SK-N-SH (cell line): ENCODE measurements at regions not wholly inside any gene's neighbourhood (a gene's known extent, or its start where the extent isn't known, plus 50 kb on each side); places are given as distances from the start of the nearest gene placed in this dataset.
A peak's percentile ranks its signal among the peaks of the same experiment; 100 is the strongest.

Experiments used
- CTCF ChIA-PET: fragments of 300-600, 350-600 bp; formaldehyde crosslinking; extraction: SDS; loops from one replicate; lab custom pipeline; 2021; lab: Yijun Ruan, JAX
- POLR2A ChIA-PET: fragments of 350-600 bp; sonication (Branson Sonifier 250); formaldehyde crosslinking; extraction: SDS; loops from one replicate; lab custom pipeline; 2020; ENCODE audit warnings: antibody characterized with exemption, inconsistent platforms; lab: Yijun Ruan, JAX
- DNase-seq: peaks from one replicate; pipeline ENCODE4 v3.0.0; 2012
- H2AFZ ChIP-seq: fragments of 200-600 bp; sonication (generic); 2 replicates; pipeline ENCODE4 v1.8.1; 2016; ENCODE audit warnings: antibody characterized with exemption, mild to moderate bottlenecking, low read depth
- H3F3A ChIP-seq: fragments of 200-600 bp; sonication (generic); replicated peaks from 2 replicates; pipeline ENCODE3; 2016; ENCODE audit warnings: antibody characterized with exemption, mild to moderate bottlenecking; ENCODE audit not compliant: insufficient read depth
- H3K27ac ChIP-seq, 2 experiments: fragments of 200-500 bp in 1 of 2; fragments of 200-600 bp in 1 of 2; sonication (Bioruptor generic) in 1 of 2; sonication (generic), shearing (Covaris generic) in 1 of 2; 2 replicates each; pipeline versions ENCODE4 v1.5.1 to v1.6.1; 2014 to 2016; ENCODE audit warnings: low read depth in 2 of 2, inconsistent platforms in 1 of 2, low read length in 1 of 2, mild to moderate bottlenecking in 1 of 2, mixed read lengths in 1 of 2
- H3K27me3 ChIP-seq: fragments of 200-600 bp; sonication (generic), shearing (Covaris generic); 2 replicates; pipeline ENCODE4 v1.6.1; 2016; ENCODE audit warnings: mixed run types; ENCODE audit not compliant: insufficient read depth
- H3K36me3 ChIP-seq, 2 experiments: fragments of 200-500 bp in 1 of 2; fragments of 200-600 bp in 1 of 2; sonication (Bioruptor generic) in 1 of 2; sonication (generic) in 1 of 2; replicated peaks in 1 of 2; 2 replicates each; pipeline versions ENCODE3 to v1.5.1; 2014 to 2016; ENCODE audit warnings: low read length in 1 of 2, mild to moderate bottlenecking in 1 of 2; ENCODE audit not compliant: insufficient read depth in 2 of 2, control insufficient read depth in 1 of 2
- H3K4me1 ChIP-seq, 2 experiments: fragments of 200-500 bp in 1 of 2; fragments of 200-600 bp in 1 of 2; sonication (Bioruptor generic) in 1 of 2; sonication (generic), shearing (Covaris generic) in 1 of 2; 2 replicates each; pipeline versions ENCODE4 v1.5.1 to v1.6.1; 2014 to 2016; ENCODE audit warnings: low read depth in 1 of 2, low read length in 1 of 2, mixed run types in 1 of 2; ENCODE audit not compliant: insufficient read depth in 2 of 2, control insufficient read depth in 1 of 2
- H3K4me2 ChIP-seq: fragments of 200-600 bp; sonication (generic), shearing (Covaris generic); 2 replicates; pipeline ENCODE4 v1.6.1; 2017; ENCODE audit warnings: mixed run types
- H3K4me3 ChIP-seq, 2 experiments: fragments of 200-500 bp in 1 of 2; fragments of 200-600 bp in 1 of 2; sonication (Bioruptor generic) in 1 of 2; sonication (generic), shearing (Covaris generic) in 1 of 2; 2 replicates each; pipeline versions ENCODE4 v1.5.1 to v1.8.1; 2014 to 2016; ENCODE audit warnings: low read depth in 2 of 2, inconsistent platforms in 1 of 2, low read length in 1 of 2, mild to moderate bottlenecking in 1 of 2, mixed read lengths in 1 of 2, moderate library complexity in 1 of 2
- H3K79me2 ChIP-seq: fragments of 200-600 bp; sonication (generic); 2 replicates; pipeline ENCODE4 v1.8.1; 2017; ENCODE audit warnings: mild to moderate bottlenecking; ENCODE audit not compliant: insufficient read depth
- H3K9ac ChIP-seq: fragments of 200-600 bp; sonication (generic); 2 replicates; pipeline ENCODE4 v1.6.1; 2017; ENCODE audit warnings: mixed run types
- H3K9me2 ChIP-seq: fragments of 200-600 bp; sonication (generic); 2 replicates; pipeline ENCODE4 v1.6.1; 2017; ENCODE audit warnings: mixed run types
- H3K9me3 ChIP-seq: fragments of 200-600 bp; sonication (generic); 2 replicates; pipeline ENCODE4 v1.6.1; 2017; ENCODE audit warnings: mixed run types, mild to moderate bottlenecking, moderate library complexity
- H4K20me1 ChIP-seq: fragments of 200-600 bp; sonication (generic); 2 replicates; pipeline ENCODE4 v1.6.1; 2017; ENCODE audit warnings: mild to moderate bottlenecking, mixed run types; ENCODE audit not compliant: insufficient read depth
- CHD2 ChIP-seq: fragments of 150-350 bp; IDR thresholded peaks from 2 replicates; pipeline ENCODE4 v1.6.1; 2018; ENCODE audit warnings: low read length; ENCODE audit not compliant: partially characterized antibody
- EP300 ChIP-seq, 2 experiments: IDR thresholded peaks; 2 replicates each; pipeline versions ENCODE4 v1.4.0 to v1.6.1; 2012; ENCODE audit warnings: borderline replicate concordance in 1 of 2, low read depth in 1 of 2, low read length in 1 of 2
- FOXJ3 ChIP-seq: sonication (generic); formaldehyde crosslinking; IDR thresholded peaks from 2 replicates; pipeline ENCODE4 v1.5.1; 2020; ENCODE audit warnings: mild to moderate bottlenecking, missing genetic modification reagents
- FOXM1 ChIP-seq: IDR thresholded peaks from 2 replicates; pipeline ENCODE4 v1.4.0; 2012; ENCODE audit warnings: low read depth, mild to moderate bottlenecking
- GATA2 ChIP-seq: sonication (generic); formaldehyde crosslinking; IDR thresholded peaks from 2 replicates; pipeline ENCODE4 v1.5.0; 2020; ENCODE audit warnings: mild to moderate bottlenecking, missing genetic modification reagents
- JUND ChIP-seq: IDR thresholded peaks from 2 replicates; pipeline ENCODE4 v1.4.0; 2012
- MXI1 ChIP-seq: IDR thresholded peaks from 2 replicates; pipeline ENCODE4 v1.6.1; 2012; ENCODE audit warnings: mild to moderate bottlenecking, low read depth, low read length, improper control_type of control experiment
- RAD21 ChIP-seq: IDR thresholded peaks from 2 replicates; pipeline ENCODE4 v1.6.1; 2012; ENCODE audit warnings: mild to moderate bottlenecking, low read length
- RFX5 ChIP-seq: IDR thresholded peaks from 2 replicates; pipeline ENCODE4 v1.6.1; 2012; ENCODE audit warnings: mild to moderate bottlenecking, improper control_type of control experiment, low read length
- RXRA ChIP-seq: IDR thresholded peaks from 2 replicates; pipeline ENCODE4 v1.4.0; 2012; ENCODE audit warnings: low read depth, mild to moderate bottlenecking, borderline replicate concordance
- TAF1 ChIP-seq: IDR thresholded peaks from 2 replicates; pipeline ENCODE4 v1.6.1; 2012; ENCODE audit warnings: low read depth, mild to moderate bottlenecking, low read length, moderate library complexity, borderline replicate concordance
- TCF12 ChIP-seq: IDR thresholded peaks from 2 replicates; pipeline ENCODE4 v1.4.0; 2012
- TEAD4 ChIP-seq: IDR thresholded peaks from 2 replicates; pipeline ENCODE4 v1.4.0; 2012; ENCODE audit warnings: mild to moderate bottlenecking, borderline replicate concordance; ENCODE audit not compliant: insufficient read depth
- YY1 ChIP-seq: IDR thresholded peaks from 2 replicates; pipeline ENCODE4 v1.4.0; 2012; ENCODE audit warnings: low read depth, mild to moderate bottlenecking
- WGBS: methylation state at CpG from one replicate; pipeline ENCODE4 v1.1.6; 2017; ENCODE audit warnings: low lambda C conversion rate; 5-methylcytosine and 5-hydroxymethylcytosine counted together
- TF ChIP-seq, protein P1 (sequence below): fragments of 200-600 bp; sonication (generic); IDR thresholded peaks from 2 replicates; pipeline ENCODE4 v1.6.1; 2017; ENCODE audit warnings: antibody characterized with exemption, mild to moderate bottlenecking, moderate library complexity
- TF ChIP-seq, protein P2 (sequence below): IDR thresholded peaks from 2 replicates; pipeline ENCODE4 v1.6.1; 2012; ENCODE audit warnings: mild to moderate bottlenecking, low read depth, low read length, moderate library complexity
- TF ChIP-seq, protein P3 (sequence below): IDR thresholded peaks from 2 replicates; pipeline ENCODE4 v1.4.0; 2012; ENCODE audit warnings: low read depth, borderline replicate concordance
- TF ChIP-seq, protein P4 (sequence below): IDR thresholded peaks from 2 replicates; pipeline ENCODE4; 2012

DNA sequence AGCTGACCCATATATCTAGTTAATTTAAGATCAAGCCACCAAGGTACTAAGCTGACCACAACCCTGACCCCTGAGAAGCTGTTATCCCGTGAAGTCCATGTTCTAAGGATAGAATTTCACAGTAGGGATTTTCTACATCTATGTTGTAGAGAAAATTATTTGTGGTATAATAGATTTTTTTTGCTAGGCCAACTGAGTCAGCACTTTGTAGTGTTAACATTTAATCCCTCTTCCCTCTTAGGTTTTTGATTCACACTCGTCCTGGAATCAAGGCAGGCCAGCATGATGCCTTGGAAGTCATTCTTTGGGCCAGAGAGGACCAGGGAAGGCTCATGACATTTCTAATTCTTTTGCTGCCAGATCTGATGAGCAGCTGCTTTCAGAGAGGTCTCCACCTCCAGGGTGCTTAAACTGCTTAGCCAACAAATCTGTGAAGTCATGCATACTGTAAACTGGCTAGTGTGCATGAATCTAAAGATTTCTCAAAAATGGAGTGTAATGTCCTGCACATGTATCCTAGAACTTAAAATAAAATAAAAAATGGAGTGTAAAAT, 102.5 kb downstream of the RBM43 start:
- TF ChIP-seq EP300 (IDR thresholded peaks at IDR 0.05; ENCODE audit: borderline replicate concordance in 1 of 2, low read depth in 1 of 2, low read length in 1 of 2) (no peak), MXI1 (no peak), YY1 (no peak), JUND (no peak)
- H2AFZ ChIP-seq, result no peak overlapping the region
- H3K4me3 ChIP-seq, result no peak overlapping the region
- 44% methylated on average over 2 of the region's 2 CpGs for WGBS
- H3K36me3 ChIP-seq, result no peaks in the 10 kb centered on the region
- no peaks in the 10 kb centered on the region for H3K9me3 ChIP-seq
- H3K79me2 ChIP-seq, result no peaks in the 10 kb centered on the region
- no peaks in the 10 kb centered on the region for H3K9me2 ChIP-seq
- DNase-seq, result no peak
- POLR2A ChIA-PET, result no interaction called here
- peaks cover 0 to 17% of the 10 kb centered on the region in 2 experiments; a peak in 2 of 4 replicates for H3K4me1 ChIP-seq
- H3K27ac ChIP-seq, result no peak overlapping the region
- no peak overlapping the region for H3K9ac ChIP-seq
- H4K20me1 ChIP-seq, result no peaks in the 10 kb centered on the region
- no peaks in the 10 kb centered on the region for H3K27me3 ChIP-seq
- H3F3A ChIP-seq, result no peaks in the 10 kb centered on the region
- CTCF ChIA-PET, result interaction anchor here (0.6 to 1.0 kb wide), 2 partner anchors 11 to 382 kb away, joined by 3 read pairs; no protein-coding TSS in a partner anchor
- no peak overlapping the region for H3K4me2 ChIP-seq

GRCh38 chr2:151157000-151157735, 104.5 kb downstream of the RBM43 start:
- POLR2A ChIA-PET, result interaction anchor here (0.7 kb wide), 1 partner anchor 10 kb away, joined by 3 read pairs; no protein-coding TSS in a partner anchor
- TF ChIP-seq TAF1 (no peak), FOXM1 (no peak), FOXJ3 (CRISPR knock-in tag) (no peak), GATA2 (CRISPR knock-in tag) (no peak), TEAD4 (no peak), RXRA (no peak), RAD21 (no peak), RFX5 (no peak), TCF12 (no peak), YY1 (no peak), CHD2 (no peak)
- TF ChIP-seq, protein P1, sequence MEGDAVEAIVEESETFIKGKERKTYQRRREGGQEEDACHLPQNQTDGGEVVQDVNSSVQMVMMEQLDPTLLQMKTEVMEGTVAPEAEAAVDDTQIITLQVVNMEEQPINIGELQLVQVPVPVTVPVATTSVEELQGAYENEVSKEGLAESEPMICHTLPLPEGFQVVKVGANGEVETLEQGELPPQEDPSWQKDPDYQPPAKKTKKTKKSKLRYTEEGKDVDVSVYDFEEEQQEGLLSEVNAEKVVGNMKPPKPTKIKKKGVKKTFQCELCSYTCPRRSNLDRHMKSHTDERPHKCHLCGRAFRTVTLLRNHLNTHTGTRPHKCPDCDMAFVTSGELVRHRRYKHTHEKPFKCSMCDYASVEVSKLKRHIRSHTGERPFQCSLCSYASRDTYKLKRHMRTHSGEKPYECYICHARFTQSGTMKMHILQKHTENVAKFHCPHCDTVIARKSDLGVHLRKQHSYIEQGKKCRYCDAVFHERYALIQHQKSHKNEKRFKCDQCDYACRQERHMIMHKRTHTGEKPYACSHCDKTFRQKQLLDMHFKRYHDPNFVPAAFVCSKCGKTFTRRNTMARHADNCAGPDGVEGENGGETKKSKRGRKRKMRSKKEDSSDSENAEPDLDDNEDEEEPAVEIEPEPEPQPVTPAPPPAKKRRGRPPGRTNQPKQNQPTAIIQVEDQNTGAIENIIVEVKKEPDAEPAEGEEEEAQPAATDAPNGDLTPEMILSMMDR, result no peak
- TF ChIP-seq, protein P2, sequence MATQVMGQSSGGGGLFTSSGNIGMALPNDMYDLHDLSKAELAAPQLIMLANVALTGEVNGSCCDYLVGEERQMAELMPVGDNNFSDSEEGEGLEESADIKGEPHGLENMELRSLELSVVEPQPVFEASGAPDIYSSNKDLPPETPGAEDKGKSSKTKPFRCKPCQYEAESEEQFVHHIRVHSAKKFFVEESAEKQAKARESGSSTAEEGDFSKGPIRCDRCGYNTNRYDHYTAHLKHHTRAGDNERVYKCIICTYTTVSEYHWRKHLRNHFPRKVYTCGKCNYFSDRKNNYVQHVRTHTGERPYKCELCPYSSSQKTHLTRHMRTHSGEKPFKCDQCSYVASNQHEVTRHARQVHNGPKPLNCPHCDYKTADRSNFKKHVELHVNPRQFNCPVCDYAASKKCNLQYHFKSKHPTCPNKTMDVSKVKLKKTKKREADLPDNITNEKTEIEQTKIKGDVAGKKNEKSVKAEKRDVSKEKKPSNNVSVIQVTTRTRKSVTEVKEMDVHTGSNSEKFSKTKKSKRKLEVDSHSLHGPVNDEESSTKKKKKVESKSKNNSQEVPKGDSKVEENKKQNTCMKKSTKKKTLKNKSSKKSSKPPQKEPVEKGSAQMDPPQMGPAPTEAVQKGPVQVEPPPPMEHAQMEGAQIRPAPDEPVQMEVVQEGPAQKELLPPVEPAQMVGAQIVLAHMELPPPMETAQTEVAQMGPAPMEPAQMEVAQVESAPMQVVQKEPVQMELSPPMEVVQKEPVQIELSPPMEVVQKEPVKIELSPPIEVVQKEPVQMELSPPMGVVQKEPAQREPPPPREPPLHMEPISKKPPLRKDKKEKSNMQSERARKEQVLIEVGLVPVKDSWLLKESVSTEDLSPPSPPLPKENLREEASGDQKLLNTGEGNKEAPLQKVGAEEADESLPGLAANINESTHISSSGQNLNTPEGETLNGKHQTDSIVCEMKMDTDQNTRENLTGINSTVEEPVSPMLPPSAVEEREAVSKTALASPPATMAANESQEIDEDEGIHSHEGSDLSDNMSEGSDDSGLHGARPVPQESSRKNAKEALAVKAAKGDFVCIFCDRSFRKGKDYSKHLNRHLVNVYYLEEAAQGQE, result no peak
- TF ChIP-seq, protein P3, sequence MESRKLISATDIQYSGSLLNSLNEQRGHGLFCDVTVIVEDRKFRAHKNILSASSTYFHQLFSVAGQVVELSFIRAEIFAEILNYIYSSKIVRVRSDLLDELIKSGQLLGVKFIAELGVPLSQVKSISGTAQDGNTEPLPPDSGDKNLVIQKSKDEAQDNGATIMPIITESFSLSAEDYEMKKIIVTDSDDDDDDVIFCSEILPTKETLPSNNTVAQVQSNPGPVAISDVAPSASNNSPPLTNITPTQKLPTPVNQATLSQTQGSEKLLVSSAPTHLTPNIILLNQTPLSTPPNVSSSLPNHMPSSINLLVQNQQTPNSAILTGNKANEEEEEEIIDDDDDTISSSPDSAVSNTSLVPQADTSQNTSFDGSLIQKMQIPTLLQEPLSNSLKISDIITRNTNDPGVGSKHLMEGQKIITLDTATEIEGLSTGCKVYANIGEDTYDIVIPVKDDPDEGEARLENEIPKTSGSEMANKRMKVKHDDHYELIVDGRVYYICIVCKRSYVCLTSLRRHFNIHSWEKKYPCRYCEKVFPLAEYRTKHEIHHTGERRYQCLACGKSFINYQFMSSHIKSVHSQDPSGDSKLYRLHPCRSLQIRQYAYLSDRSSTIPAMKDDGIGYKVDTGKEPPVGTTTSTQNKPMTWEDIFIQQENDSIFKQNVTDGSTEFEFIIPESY, result no peak
- TF ChIP-seq, protein P4, sequence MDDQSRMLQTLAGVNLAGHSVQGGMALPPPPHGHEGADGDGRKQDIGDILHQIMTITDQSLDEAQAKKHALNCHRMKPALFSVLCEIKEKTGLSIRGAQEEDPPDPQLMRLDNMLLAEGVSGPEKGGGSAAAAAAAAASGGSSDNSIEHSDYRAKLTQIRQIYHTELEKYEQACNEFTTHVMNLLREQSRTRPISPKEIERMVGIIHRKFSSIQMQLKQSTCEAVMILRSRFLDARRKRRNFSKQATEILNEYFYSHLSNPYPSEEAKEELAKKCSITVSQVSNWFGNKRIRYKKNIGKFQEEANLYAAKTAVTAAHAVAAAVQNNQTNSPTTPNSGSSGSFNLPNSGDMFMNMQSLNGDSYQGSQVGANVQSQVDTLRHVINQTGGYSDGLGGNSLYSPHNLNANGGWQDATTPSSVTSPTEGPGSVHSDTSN, result no peak

More at GRCh38 chr2:151157000-151157735, 104.5 kb downstream of the RBM43 start:
- no peak overlapping the region for H3K4me3 ChIP-seq
- no peak overlapping the region for H3K9ac ChIP-seq
- H3K36me3 ChIP-seq, result no peaks in the 10 kb centered on the region
- no peaks in the 10 kb centered on the region for H3K9me3 ChIP-seq
- no peak overlapping the region for H3K4me2 ChIP-seq
- WGBS, result 63% methylated on average over 5 of the region's 5 CpGs
- no peaks in the 10 kb centered on the region for H3K27me3 ChIP-seq
- H3K4me1 ChIP-seq, result peaks cover 0 to 11% of the 10 kb centered on the region in 2 experiments; a peak in 2 of 4 replicates
- no peak overlapping the region for H2AFZ ChIP-seq
- H3K27ac ChIP-seq, result peak overlapping the region in 1 of 2 experiments; percentile 58; a peak in 2 of 4 replicates
- CTCF ChIA-PET, result interaction anchor here (0.9 to 1.0 kb wide), 2 partner anchors 9 to 17 kb away, joined by 3 read pairs; no protein-coding TSS in a partner anchor
- no peak for DNase-seq
- H3K79me2 ChIP-seq, result no peaks in the 10 kb centered on the region
- no peaks in the 10 kb centered on the region for H3K9me2 ChIP-seq
- no peaks in the 10 kb centered on the region for H3F3A ChIP-seq
- no peaks in the 10 kb centered on the region for H4K20me1 ChIP-seq
